A204.1 (cell line): ENCODE measurements at regions not wholly inside any gene's neighbourhood (a gene's known extent, or its start where the extent isn't known, plus 50 kb on each side); places are given as distances from the start of the nearest gene placed in this dataset.
"Not testable (repeated sequence)": the region's sequence is repeated elsewhere in the genome, so short reads cannot be mapped to it uniquely, and the experiment has no call there.

ENCODE experiments used
- FAIRE-seq: peaks from 2 replicates; lab custom pipeline; 2012; peaks lifted over from hg19 to GRCh38; lab: Jason Lieb, UNC

GRCh38 chr18:76307293-76307690 is 187.8 kb downstream of the ZNF516 start:
- FAIRE-seq: no peak

GRCh38 chr18:76306685-76307292 is 188.3 kb downstream of the ZNF516 start:
- no peak for FAIRE-seq

GRCh38 chr18:76285866-76286265 is 209.2 kb downstream of the ZNF516 start:
- FAIRE-seq: no peak

GRCh38 chr18:76281565-76281964 is 213.5 kb downstream of the ZNF516 start:
- no peak for FAIRE-seq

GRCh38 chr18:76277801-76278200 is 217.2 kb downstream of the ZNF516 start:
- no peak for FAIRE-seq

- no peak for FAIRE-seq
Measured at GRCh38 chr18:76275727-76276313, 219.2 kb downstream of the ZNF516 start.

- no peak for FAIRE-seq
Measured at GRCh38 chr18:76274468-76275289, 220.4 kb downstream of the ZNF516 start.

- FAIRE-seq: no peak
Measured at GRCh38 chr18:76273956-76274355, 221.1 kb downstream of the ZNF516 start.

GRCh38 chr18:76273036-76273545 is 222.0 kb downstream of the ZNF516 start:
- FAIRE-seq: no peak

- FAIRE-seq: not testable (repeated sequence)
Measured at GRCh38 chr18:76267423-76267822, 227.6 kb downstream of the ZNF516 start.

GRCh38 chr18:76266236-76266991 is 228.6 kb downstream of the ZNF516 start:
- no peak for FAIRE-seq

- FAIRE-seq: no peak
Measured at GRCh38 chr18:76265497-76266235, 229.4 kb downstream of the ZNF516 start.

- FAIRE-seq: no peak
Measured at GRCh38 chr18:76264876-76265250, 230.2 kb downstream of the ZNF516 start.

- no peak for FAIRE-seq
Measured at GRCh38 chr18:76264198-76264875, 230.7 kb downstream of the ZNF516 start.

- no peak for FAIRE-seq
Measured at GRCh38 chr18:76263046-76264005, 231.7 kb downstream of the ZNF516 start.

GRCh38 chr18:76260941-76261472 is 234.0 kb downstream of the ZNF516 start:
- FAIRE-seq: no peak

GRCh38 chr18:76259711-76260110 is 235.3 kb downstream of the ZNF516 start:
- no peak for FAIRE-seq

- no peak for FAIRE-seq
Measured at GRCh38 chr18:76259096-76259495, 235.9 kb downstream of the ZNF516 start.

- no peak for FAIRE-seq
Measured at GRCh38 chr18:76258209-76258608, 236.8 kb downstream of the ZNF516 start.
